HCT116 (cell line): ENCODE measurements at regions not wholly inside any gene's neighbourhood (a gene's known extent, or its start where the extent isn't known, plus 50 kb on each side); places are given as distances from the start of the nearest gene placed in this dataset.

ENCODE experiments used
- ATAC-seq: fragments of 200-7000 bp; cut with Tn5 transposase; 2 replicates; pipeline ENCODE4 v1.9.1; 2020; ENCODE audit warnings: mild to moderate bottlenecking, moderate library complexity
- BruUV-seq: library from RNA; stranded (reverse); fragments of 400-500 nt; replicated peaks from 2 replicates; lab custom pipeline; 2021; lab: Mats Ljungman, UMichigan
- CTCF ChIA-PET: fragments of 300-600 bp; sonication (Branson Sonifier 250); formaldehyde crosslinking; loops from one replicate; lab custom pipeline; 2021; ENCODE audit warnings: antibody characterized with exemption; lab: Charles Lee
- POLR2A ChIA-PET: fragments of 300-600, 350-600 bp; sonication (Branson Sonifier 250); formaldehyde crosslinking; loops from one replicate; lab custom pipeline; 2021; ENCODE audit warnings: antibody characterized with exemption; lab: Charles Lee
- RAD21 ChIA-PET, 2 experiments: fragments of 300-600 bp; sonication (Branson Sonifier 250); formaldehyde crosslinking; loops; one replicate each; lab custom pipeline; 2023; ENCODE audit warnings: low total read pairs in 2 of 2; ENCODE audit not compliant: uncharacterized antibody in 2 of 2, unreplicated experiment in 2 of 2, low non-redundant PET in 1 of 2; lab: Charles Lee
- DNase-seq: peaks from one replicate; pipeline ENCODE4 v3.0.0-alpha.2; 2010; ENCODE audit warnings: low read depth, low spot score
- H2AFZ ChIP-seq: fragments of 200-600 bp; shearing (Covaris generic), sonication (generic); 2 replicates; pipeline ENCODE4 v1.6.1; 2017; ENCODE audit warnings: low read depth, mixed run types, mixed read lengths, antibody characterized with exemption, low read length; ENCODE audit not compliant: poor library complexity, severe bottlenecking
- H3K27ac ChIP-seq: 2 replicates; pipeline ENCODE4 v1.5.1; 2012; ENCODE audit warnings: low read depth, low read length
- H3K27me3 ChIP-seq: fragments of 200-600 bp; sonication (generic); 2 replicates; pipeline ENCODE4 v1.6.1; 2016; ENCODE audit warnings: mixed run types, low read length, mixed read lengths; ENCODE audit not compliant: insufficient read depth
- H3K36me3 ChIP-seq, 2 experiments: fragments of 200-500 bp in 1 of 2; fragments of 200-600 bp in 1 of 2; sonication (Bioruptor generic) in 1 of 2; sonication (generic) in 1 of 2; 2 replicates each; pipeline versions ENCODE4 v1.5.1 to v1.6.1; 2014 to 2016; ENCODE audit warnings: low read length in 2 of 2, inconsistent platforms in 1 of 2, mixed read lengths in 1 of 2, mixed run types in 1 of 2; ENCODE audit not compliant: insufficient read depth in 2 of 2, control insufficient read depth in 1 of 2
- H3K4me1 ChIP-seq, 2 experiments: fragments of 200-600 bp in 1 of 2; sonication (generic) in 1 of 2; 2 replicates each; pipeline versions ENCODE4 v1.5.1 to v1.6.1; 2012 to 2017; ENCODE audit warnings: low read length in 2 of 2, inconsistent platforms in 1 of 2, mild to moderate bottlenecking in 1 of 2, mixed read lengths in 1 of 2, mixed run types in 1 of 2, moderate library complexity in 1 of 2; ENCODE audit not compliant: insufficient read depth in 2 of 2, control insufficient read depth in 1 of 2
- H3K4me2 ChIP-seq: fragments of 200-600 bp; sonication (generic); 2 replicates; pipeline ENCODE4 v1.6.1; 2017; ENCODE audit warnings: mixed run types, low read length, mixed read lengths
- H3K4me3 ChIP-seq, 2 experiments: fragments of 200-600 bp in 1 of 2; sonication (generic) in 1 of 2; replicated peaks in 1 of 2; 2 replicates each; pipeline ENCODE4 v1.5.1; 2011 to 2016; ENCODE audit warnings: low read length in 2 of 2, control low read depth in 1 of 2, low read depth in 1 of 2, mild to moderate bottlenecking in 1 of 2, mixed read lengths in 1 of 2, mixed run types in 1 of 2
- H3K79me2 ChIP-seq: fragments of 200-600 bp; sonication (generic); 2 replicates; pipeline ENCODE4 v1.6.1; 2017; ENCODE audit warnings: mild to moderate bottlenecking, mixed run types, low read length, moderate library complexity, mixed read lengths; ENCODE audit not compliant: insufficient read depth
- H3K9ac ChIP-seq: fragments of 200-600 bp; sonication (generic); 2 replicates; pipeline ENCODE4 v1.6.1; 2016; ENCODE audit warnings: low read length, mixed read lengths
- H3K9me2 ChIP-seq: fragments of 200-600 bp; sonication (generic), shearing (Covaris generic); 2 replicates; pipeline ENCODE4 v1.6.1; 2017; ENCODE audit warnings: mixed run types, mild to moderate bottlenecking, moderate library complexity; ENCODE audit not compliant: insufficient read depth
- H3K9me3 ChIP-seq, 2 experiments: fragments of 200-500 bp in 1 of 2; fragments of 200-600 bp in 1 of 2; sonication (Bioruptor generic) in 1 of 2; sonication (generic) in 1 of 2; 2 replicates each; pipeline ENCODE4 v1.6.1; 2014 to 2017; ENCODE audit warnings: low read length in 2 of 2, mixed read lengths in 2 of 2, inconsistent platforms in 1 of 2, low read depth in 1 of 2, mild to moderate bottlenecking in 1 of 2, mixed run types in 1 of 2, moderate library complexity in 1 of 2; ENCODE audit not compliant: control insufficient read depth in 1 of 2, insufficient read depth in 1 of 2
- H4K20me1 ChIP-seq: fragments of 200-600 bp; sonication (generic), shearing (Covaris generic); 2 replicates; pipeline ENCODE4 v1.6.1; 2017; ENCODE audit warnings: mixed run types, mild to moderate bottlenecking, moderate library complexity; ENCODE audit not compliant: insufficient read depth
- CEBPB ChIP-seq: IDR thresholded peaks from 2 replicates; pipeline ENCODE4 v1.6.1; 2012; ENCODE audit warnings: low read depth
- EGR1 ChIP-seq: IDR thresholded peaks from 2 replicates; pipeline ENCODE4 v1.6.1; 2012; ENCODE audit warnings: low read depth
- ELF1 ChIP-seq: IDR thresholded peaks from 2 replicates; pipeline ENCODE4 v1.6.1; 2012; ENCODE audit warnings: low read depth, borderline replicate concordance
- EZH2 ChIP-seq: fragments of 200-600 bp; sonication (generic); IDR thresholded peaks from 2 replicates; pipeline ENCODE4 v1.6.1; 2017; ENCODE audit warnings: antibody characterized with exemption, mixed run types
- FOSL1 ChIP-seq: IDR thresholded peaks from 2 replicates; pipeline ENCODE4 v1.6.1; 2012; ENCODE audit warnings: low read depth
- JUND ChIP-seq: IDR thresholded peaks from 2 replicates; pipeline ENCODE4 v1.6.1; 2012
- POLR2AphosphoS5 ChIP-seq: IDR thresholded peaks from 2 replicates; pipeline ENCODE4 v1.6.1; 2011; ENCODE audit warnings: mild to moderate bottlenecking, low read depth, low read length, moderate library complexity
- RAD21 ChIP-seq: IDR thresholded peaks from 2 replicates; pipeline ENCODE4 v1.6.1; 2012; ENCODE audit warnings: low read depth, mild to moderate bottlenecking
- SP1 ChIP-seq: IDR thresholded peaks from 2 replicates; pipeline ENCODE4 v1.6.1; 2012; ENCODE audit warnings: low read depth
- TCF7L2 ChIP-seq: IDR thresholded peaks from 2 replicates; pipeline ENCODE4 v1.7.0; 2011; ENCODE audit warnings: borderline replicate concordance, inconsistent platforms; ENCODE audit not compliant: insufficient read depth, insufficient read length; ENCODE audit errors: extremely low read depth
- YY1 ChIP-seq: IDR thresholded peaks from 2 replicates; pipeline ENCODE4 v1.6.1; 2011; ENCODE audit warnings: low read length, low read depth, moderate library complexity, mild to moderate bottlenecking; ENCODE audit not compliant: insufficient replicate concordance; ENCODE audit errors: extremely low read depth
- ZBTB33 ChIP-seq: IDR thresholded peaks from 2 replicates; pipeline ENCODE4 v1.6.1; 2011; ENCODE audit warnings: mild to moderate bottlenecking, low read length, moderate library complexity; ENCODE audit not compliant: insufficient replicate concordance; ENCODE audit errors: extremely low read depth
- ZFX ChIP-seq: fragments of 450-650 bp; IDR thresholded peaks from 2 replicates; pipeline ENCODE4 v1.6.1; 2017
- intact Hi-C: fragments of 100-400 bp; cut with micrococcal nuclease; formaldehyde crosslinking; loops from 2 replicates; pipeline ENCODE4 v1.10.0; 2022
- TF ChIP-seq, protein P1 (sequence below): IDR thresholded peaks from 2 replicates; pipeline ENCODE4 v1.6.1; 2012
- TF ChIP-seq, protein P2 (sequence below): IDR thresholded peaks from 2 replicates; pipeline ENCODE4 v1.6.1; 2012; ENCODE audit warnings: low read depth

DNA sequence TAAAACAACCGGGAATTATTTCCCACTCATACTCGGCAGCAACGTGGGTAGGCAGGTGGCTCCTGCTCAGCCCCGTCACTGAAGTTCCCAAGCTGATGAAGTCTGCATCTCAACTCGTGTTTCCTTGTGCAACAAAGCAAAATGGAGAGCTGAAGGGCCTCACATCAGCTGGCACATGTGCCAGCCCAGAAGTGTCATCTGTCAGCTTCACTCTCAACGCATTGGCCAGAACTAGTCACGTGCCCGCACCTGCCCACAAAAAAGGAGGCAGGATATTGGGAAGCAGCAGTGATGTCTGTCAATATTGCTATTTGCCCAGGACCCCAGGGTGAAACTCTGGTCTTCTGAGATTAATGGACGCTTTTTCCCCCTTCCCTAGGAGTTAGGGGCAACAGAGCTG, 344.0 kb downstream of the BCL11B start:
- CTCF ChIA-PET, result no interaction called here
- ATAC-seq (no peak), DNase-seq (no peak)
- Histone ChIP-seq H3K9me3 (no peaks in the 10 kb centered on the region), H3K4me3 (no peak overlapping the region), H3K27me3 (peaks cover 12% of the 10 kb centered on the region), H2AFZ (no peak overlapping the region), H3K9ac (no peak overlapping the region), H3K36me3 (no peaks in the 10 kb centered on the region), H3K4me2 (no peak overlapping the region), H3K79me2 (no peaks in the 10 kb centered on the region), H3K4me1 (no peaks in the 10 kb centered on the region), H3K27ac (no peak overlapping the region), H3K9me2 (no peaks in the 10 kb centered on the region), H4K20me1 (no peaks in the 10 kb centered on the region)
- RAD21 ChIA-PET, result no interaction called here
- no peak for TF ChIP-seq FOSL1
- no peak for TF ChIP-seq JUND
- POLR2A ChIA-PET, result no interaction called here
- BruUV-seq, result no TSS peak
- intact Hi-C loops, result no loop called here

- Histone ChIP-seq H3K4me1 (no peaks in the 10 kb centered on the region), H3K27ac (no peak overlapping the region), H3K79me2 (no peaks in the 10 kb centered on the region), H3K9me3 (no peaks in the 10 kb centered on the region), H3K9ac (no peak overlapping the region), H4K20me1 (no peaks in the 10 kb centered on the region), H3K4me2 (no peak overlapping the region), H3K4me3 (no peak overlapping the region), H3K9me2 (no peaks in the 10 kb centered on the region), H2AFZ (no peak overlapping the region), H3K36me3 (no peaks in the 10 kb centered on the region), H3K27me3 (peaks cover 12% of the 10 kb centered on the region)
- POLR2A ChIA-PET, result no interaction called here
- RAD21 ChIA-PET, result no interaction called here
- no TSS peak for BruUV-seq
- ATAC-seq (no peak), DNase-seq (no peak)
- CTCF ChIA-PET, result no interaction called here
- intact Hi-C loops, result no loop called here
- TF ChIP-seq, protein P1, sequence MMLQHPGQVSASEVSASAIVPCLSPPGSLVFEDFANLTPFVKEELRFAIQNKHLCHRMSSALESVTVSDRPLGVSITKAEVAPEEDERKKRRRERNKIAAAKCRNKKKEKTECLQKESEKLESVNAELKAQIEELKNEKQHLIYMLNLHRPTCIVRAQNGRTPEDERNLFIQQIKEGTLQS, result no peak
- no peak for TF ChIP-seq FOSL1
- TF ChIP-seq POLR2AphosphoS5, result no peak
- TF ChIP-seq EGR1, result no peak
- no peak for TF ChIP-seq TCF7L2
- no peak for TF ChIP-seq RAD21
- TF ChIP-seq CEBPB, result no peak
- no peak for TF ChIP-seq ELF1
- TF ChIP-seq YY1, result no peak
- no peak for TF ChIP-seq ZFX
- TF ChIP-seq ZBTB33, result no peak
- no peak for TF ChIP-seq EZH2
- TF ChIP-seq, protein P2, sequence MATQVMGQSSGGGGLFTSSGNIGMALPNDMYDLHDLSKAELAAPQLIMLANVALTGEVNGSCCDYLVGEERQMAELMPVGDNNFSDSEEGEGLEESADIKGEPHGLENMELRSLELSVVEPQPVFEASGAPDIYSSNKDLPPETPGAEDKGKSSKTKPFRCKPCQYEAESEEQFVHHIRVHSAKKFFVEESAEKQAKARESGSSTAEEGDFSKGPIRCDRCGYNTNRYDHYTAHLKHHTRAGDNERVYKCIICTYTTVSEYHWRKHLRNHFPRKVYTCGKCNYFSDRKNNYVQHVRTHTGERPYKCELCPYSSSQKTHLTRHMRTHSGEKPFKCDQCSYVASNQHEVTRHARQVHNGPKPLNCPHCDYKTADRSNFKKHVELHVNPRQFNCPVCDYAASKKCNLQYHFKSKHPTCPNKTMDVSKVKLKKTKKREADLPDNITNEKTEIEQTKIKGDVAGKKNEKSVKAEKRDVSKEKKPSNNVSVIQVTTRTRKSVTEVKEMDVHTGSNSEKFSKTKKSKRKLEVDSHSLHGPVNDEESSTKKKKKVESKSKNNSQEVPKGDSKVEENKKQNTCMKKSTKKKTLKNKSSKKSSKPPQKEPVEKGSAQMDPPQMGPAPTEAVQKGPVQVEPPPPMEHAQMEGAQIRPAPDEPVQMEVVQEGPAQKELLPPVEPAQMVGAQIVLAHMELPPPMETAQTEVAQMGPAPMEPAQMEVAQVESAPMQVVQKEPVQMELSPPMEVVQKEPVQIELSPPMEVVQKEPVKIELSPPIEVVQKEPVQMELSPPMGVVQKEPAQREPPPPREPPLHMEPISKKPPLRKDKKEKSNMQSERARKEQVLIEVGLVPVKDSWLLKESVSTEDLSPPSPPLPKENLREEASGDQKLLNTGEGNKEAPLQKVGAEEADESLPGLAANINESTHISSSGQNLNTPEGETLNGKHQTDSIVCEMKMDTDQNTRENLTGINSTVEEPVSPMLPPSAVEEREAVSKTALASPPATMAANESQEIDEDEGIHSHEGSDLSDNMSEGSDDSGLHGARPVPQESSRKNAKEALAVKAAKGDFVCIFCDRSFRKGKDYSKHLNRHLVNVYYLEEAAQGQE, result no peak
- no peak for TF ChIP-seq SP1
Measured at GRCh38 chr14:98928418-98928817, 343.6 kb downstream of the BCL11B start.
